NT2/D1 (cell line): ENCODE measurements at regions not wholly inside any gene's neighbourhood (a gene's known extent, or its start where the extent isn't known, plus 50 kb on each side); places are given as distances from the start of the nearest gene placed in this dataset.
A peak's percentile ranks its signal among the peaks of the same experiment; 100 is the strongest.

Source experiments
- DNase-seq: peaks from one replicate; pipeline ENCODE4 v3.0.0-alpha.2; 2011; ENCODE audit warnings: low read depth, low spot score
- H3K27me3 ChIP-seq: 2 replicates; pipeline ENCODE4 v1.6.0; 2011; ENCODE audit warnings: mild to moderate bottlenecking; ENCODE audit not compliant: insufficient read length, insufficient read depth
- H3K36me3 ChIP-seq: 2 replicates; pipeline ENCODE4 v1.6.1; 2011; ENCODE audit warnings: mild to moderate bottlenecking, low read length, mixed read lengths; ENCODE audit not compliant: insufficient read depth, insufficient read length
- H3K4me1 ChIP-seq: 2 replicates; pipeline ENCODE4 v1.5.1; 2011; ENCODE audit not compliant: insufficient read depth, insufficient read length
- H3K4me3 ChIP-seq: 2 replicates; pipeline ENCODE4 v1.5.1; 2011; ENCODE audit warnings: low read depth; ENCODE audit not compliant: insufficient read length
- H3K9ac ChIP-seq: 2 replicates; pipeline ENCODE4 v1.6.0; 2011; ENCODE audit warnings: low read depth; ENCODE audit not compliant: insufficient read length
- H3K9me3 ChIP-seq: 2 replicates; pipeline ENCODE4 v1.5.1; 2011; ENCODE audit warnings: mild to moderate bottlenecking, low read length; ENCODE audit not compliant: insufficient read depth
- SUZ12 ChIP-seq: IDR thresholded peaks from 2 replicates; pipeline ENCODE4 v1.6.1; 2011; ENCODE audit not compliant: insufficient read length, insufficient read depth; ENCODE audit errors: extremely low read depth
- YY1 ChIP-seq: IDR thresholded peaks from 2 replicates; pipeline ENCODE4 v1.6.1; 2011; ENCODE audit not compliant: insufficient read length, insufficient read depth
- ZNF274 ChIP-seq: IDR thresholded peaks from 2 replicates; pipeline ENCODE4 v1.6.1; 2011; ENCODE audit warnings: mild to moderate bottlenecking, low read depth, low read length

GRCh38 chr13:38519229-38519911 lies 167.5 kb upstream of the FREM2 start:
- TF ChIP-seq YY1 (no peak), SUZ12 (no peak), ZNF274 (no peak)
- H3K36me3 ChIP-seq: no peaks in the 10 kb centered on the region
- peak; percentile 47 for DNase-seq
- H3K9me3 ChIP-seq: no peaks in the 10 kb centered on the region
- no peaks in the 10 kb centered on the region for H3K4me1 ChIP-seq
- H3K27me3 ChIP-seq: no peaks in the 10 kb centered on the region
- no peak overlapping the region for H3K4me3 ChIP-seq
- H3K9ac ChIP-seq: no peak overlapping the region

DNA sequence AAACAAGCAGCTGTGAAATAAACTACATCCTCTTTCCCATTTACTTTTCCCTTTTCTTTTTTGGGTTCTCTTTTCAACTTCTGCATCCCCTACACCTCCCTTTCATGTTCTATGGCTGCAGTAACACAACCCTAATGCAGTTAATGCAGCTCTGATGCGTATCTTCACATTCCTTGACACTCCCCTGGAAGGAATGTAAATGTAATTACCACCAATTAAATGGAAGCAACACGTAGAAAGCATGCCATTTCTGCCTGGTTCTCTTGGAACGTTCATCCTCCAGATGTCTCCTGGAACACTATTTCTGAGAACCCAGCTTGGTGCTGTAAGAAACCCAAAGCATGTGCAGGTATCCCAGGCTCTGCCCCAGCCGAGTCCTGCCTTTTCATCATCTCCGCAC lies 166.8 kb upstream of the FREM2 start:
- Histone ChIP-seq H3K4me3 (no peak overlapping the region), H3K9me3 (no peaks in the 10 kb centered on the region), H3K4me1 (no peaks in the 10 kb centered on the region), H3K9ac (no peak overlapping the region), H3K36me3 (no peaks in the 10 kb centered on the region), H3K27me3 (no peaks in the 10 kb centered on the region)
- no peak for DNase-seq
- no peak for TF ChIP-seq YY1
- no peak for TF ChIP-seq SUZ12
- TF ChIP-seq ZNF274: no peak

DNA sequence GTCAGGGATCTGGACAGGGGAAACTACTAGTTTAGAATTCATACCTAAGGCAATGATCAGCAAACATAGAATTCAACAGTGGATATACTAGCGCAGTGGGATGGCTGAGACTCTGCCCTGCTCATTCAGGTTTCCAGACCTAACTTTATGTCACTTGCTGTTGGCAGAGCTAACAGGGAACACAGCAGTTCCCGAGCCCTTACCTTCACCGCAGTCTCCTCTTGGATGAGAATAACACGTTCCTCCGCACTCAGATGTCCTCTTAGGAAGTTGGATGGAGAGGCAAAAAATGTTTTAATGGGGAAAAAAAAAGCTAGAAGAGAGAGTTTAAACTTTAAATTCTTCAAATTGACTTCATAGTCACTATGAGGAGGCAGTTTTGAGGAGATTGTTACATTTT lies 159.7 kb upstream of the FREM2 start:
- Histone ChIP-seq H3K4me1 (no peaks in the 10 kb centered on the region), H3K36me3 (no peaks in the 10 kb centered on the region), H3K27me3 (no peaks in the 10 kb centered on the region), H3K9me3 (no peaks in the 10 kb centered on the region), H3K9ac (no peak overlapping the region), H3K4me3 (no peak overlapping the region)
- no peak for DNase-seq
- TF ChIP-seq SUZ12 (no peak), YY1 (no peak), ZNF274 (no peak)

GRCh38 chr13:38528986-38529385 lies 157.9 kb upstream of the FREM2 start:
- Histone ChIP-seq H3K36me3 (no peaks in the 10 kb centered on the region), H3K9me3 (no peaks in the 10 kb centered on the region), H3K27me3 (no peaks in the 10 kb centered on the region), H3K9ac (no peak overlapping the region), H3K4me1 (no peaks in the 10 kb centered on the region), H3K4me3 (no peak overlapping the region)
- no peak for DNase-seq
- no peak for TF ChIP-seq YY1
- no peak for TF ChIP-seq SUZ12
- TF ChIP-seq ZNF274: no peak

DNA sequence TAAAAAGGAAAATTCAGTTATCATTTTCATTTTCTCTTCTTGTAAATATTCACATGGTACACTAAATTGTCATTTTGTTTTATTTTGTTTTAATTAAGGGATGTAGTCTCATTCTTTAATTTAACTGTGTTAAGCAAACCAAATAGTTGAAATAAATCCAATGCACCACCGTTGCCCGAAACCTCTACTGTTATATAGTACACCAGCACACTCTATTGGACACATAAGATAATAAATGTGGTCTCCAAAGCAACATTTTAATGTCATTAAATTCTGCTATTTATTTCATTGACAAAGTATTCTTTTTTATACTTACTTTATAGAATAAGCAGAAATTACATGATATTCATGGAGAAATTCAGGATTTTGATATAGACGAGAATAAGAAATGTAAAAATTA lies 156.4 kb upstream of the FREM2 start:
- H3K4me3 ChIP-seq: no peak overlapping the region
- TF ChIP-seq SUZ12 (no peak), YY1 (no peak), ZNF274 (no peak)
- H3K36me3 ChIP-seq: no peaks in the 10 kb centered on the region
- no peak for DNase-seq
- no peaks in the 10 kb centered on the region for H3K27me3 ChIP-seq
- H3K4me1 ChIP-seq: no peaks in the 10 kb centered on the region
- no peaks in the 10 kb centered on the region for H3K9me3 ChIP-seq
- H3K9ac ChIP-seq: no peak overlapping the region

- H3K9ac ChIP-seq: no peak overlapping the region
- no peaks in the 10 kb centered on the region for H3K9me3 ChIP-seq
- no peaks in the 10 kb centered on the region for H3K27me3 ChIP-seq
- H3K36me3 ChIP-seq: no peaks in the 10 kb centered on the region
- no peak for DNase-seq
- no peaks in the 10 kb centered on the region for H3K4me1 ChIP-seq
- TF ChIP-seq SUZ12: no peak
- TF ChIP-seq YY1: no peak
- no peak for TF ChIP-seq ZNF274
- no peak overlapping the region for H3K4me3 ChIP-seq
Measured at GRCh38 chr13:38535261-38535660, 151.6 kb upstream of the FREM2 start.

DNA sequence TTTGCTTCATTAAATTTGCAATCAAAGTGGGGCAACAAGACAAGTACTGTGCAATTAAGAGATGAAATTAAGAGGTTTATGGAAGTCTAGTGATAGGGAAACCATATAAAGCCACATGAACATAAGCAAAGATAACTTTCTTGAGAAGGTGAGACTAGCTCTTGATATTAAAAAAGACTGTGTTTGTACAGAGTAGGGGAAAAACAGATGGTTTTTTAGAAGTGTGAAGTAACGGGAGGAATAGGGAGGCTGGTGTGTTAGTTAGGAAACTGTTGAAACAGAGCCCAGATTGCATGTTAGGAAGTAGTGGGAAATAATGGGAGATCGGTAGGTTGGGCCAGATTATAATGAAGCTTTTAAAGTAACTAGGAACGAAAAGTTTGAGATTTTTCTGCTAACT lies 149.8 kb upstream of the FREM2 start:
- H3K4me3 ChIP-seq: no peak overlapping the region
- no peak overlapping the region for H3K9ac ChIP-seq
- H3K4me1 ChIP-seq: no peaks in the 10 kb centered on the region
- no peak for TF ChIP-seq YY1
- TF ChIP-seq ZNF274: no peak
- no peak for TF ChIP-seq SUZ12
- no peaks in the 10 kb centered on the region for H3K36me3 ChIP-seq
- H3K9me3 ChIP-seq: no peaks in the 10 kb centered on the region
- DNase-seq: no peak
- no peaks in the 10 kb centered on the region for H3K27me3 ChIP-seq
